ENCODE measurements at regions not wholly inside any gene's neighbourhood (a gene's known extent, or its start where the extent isn't known, plus 50 kb on each side); places are given as distances from the start of the nearest gene placed in this dataset.

DNA sequence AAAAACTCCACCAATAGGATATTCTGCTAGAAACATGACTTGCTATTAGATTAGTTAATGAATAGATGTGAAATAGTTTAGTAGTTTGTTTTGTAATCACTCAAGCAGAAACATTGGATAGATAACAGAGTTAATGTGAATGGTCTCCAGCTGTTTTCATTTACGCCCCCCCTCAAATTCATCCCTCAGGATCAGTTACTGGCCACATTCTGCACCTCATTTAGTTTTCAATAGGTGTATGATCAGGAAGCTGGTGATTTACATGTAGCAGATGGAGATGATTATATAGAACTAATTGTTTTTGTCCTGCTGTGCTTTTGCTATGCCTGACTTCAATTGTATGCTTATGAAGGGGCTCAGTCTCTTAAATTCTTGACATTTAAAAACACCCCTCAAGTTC lies 759.0 kb downstream of the SLITRK6 start:
- no peak overlapping the region for H2AK5ac ChIP-seq (ENCODE audit: low read depth, low read length)
- H3K36me3 ChIP-seq (ENCODE audit: control insufficient read depth, insufficient read depth, low read length) = no peaks in the 10 kb centered on the region
- no peaks in the 10 kb centered on the region for H3K9me3 ChIP-seq (ENCODE audit: control insufficient read depth, insufficient read depth, low read length)
- WGBS, 2 experiments (ENCODE audit: extremely low coverage in 2 of 2, insufficient read length in 1 of 2) = no CpG with 5 or more reads among the region's 1 CpG
- no peak overlapping the region for H3K27ac ChIP-seq (ENCODE audit: insufficient read depth, low read length)
- no peak overlapping the region for H4K5ac ChIP-seq (ENCODE audit: low read depth, low read length)
- in situ Hi-C loops (cut with MboI; ENCODE audit: low sequenced_read_pairs) = no loop called here
- no peak overlapping the region for H2BK15ac ChIP-seq (ENCODE audit: low read depth, low read length)
- H3K23ac ChIP-seq (ENCODE audit: low read depth, low read length) = no peak overlapping the region
- BruUV-seq (replicated peaks) = no TSS peak
- no peak overlapping the region for H4K8ac ChIP-seq (ENCODE audit: low read depth in 2 of 2, low read length in 2 of 2)
- TF ChIP-seq FOS (IDR thresholded peaks at IDR 0.05; ENCODE audit: low read depth, low read length) (no peak), RCOR1 (IDR thresholded peaks at IDR 0.05; ENCODE audit: insufficient replicate concordance, low read length) (no peak), MXI1 (IDR thresholded peaks at IDR 0.05; ENCODE audit: borderline replicate concordance, low read depth, low read length) (no peak), RFX5 (IDR thresholded peaks at IDR 0.05; ENCODE audit: low read depth, low read length) (no peak), BHLHE40 (IDR thresholded peaks at IDR 0.05; ENCODE audit: low read depth, low read length) (no peak), SMC3 (IDR thresholded peaks at IDR 0.05; ENCODE audit: low read depth, low read length) (no peak), CEBPB (IDR thresholded peaks at IDR 0.05; ENCODE audit: low read depth, low read length) (no peak), NFE2L2 (IDR thresholded peaks at IDR 0.05; ENCODE audit: low read depth, low read length) (no peak)
- TF ChIP-seq, protein P1, sequence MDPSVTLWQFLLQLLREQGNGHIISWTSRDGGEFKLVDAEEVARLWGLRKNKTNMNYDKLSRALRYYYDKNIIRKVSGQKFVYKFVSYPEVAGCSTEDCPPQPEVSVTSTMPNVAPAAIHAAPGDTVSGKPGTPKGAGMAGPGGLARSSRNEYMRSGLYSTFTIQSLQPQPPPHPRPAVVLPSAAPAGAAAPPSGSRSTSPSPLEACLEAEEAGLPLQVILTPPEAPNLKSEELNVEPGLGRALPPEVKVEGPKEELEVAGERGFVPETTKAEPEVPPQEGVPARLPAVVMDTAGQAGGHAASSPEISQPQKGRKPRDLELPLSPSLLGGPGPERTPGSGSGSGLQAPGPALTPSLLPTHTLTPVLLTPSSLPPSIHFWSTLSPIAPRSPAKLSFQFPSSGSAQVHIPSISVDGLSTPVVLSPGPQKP (IDR thresholded peaks at IDR 0.05; ENCODE audit: borderline replicate concordance, low read depth, low read length) = no peak
- TF ChIP-seq, protein P2, sequence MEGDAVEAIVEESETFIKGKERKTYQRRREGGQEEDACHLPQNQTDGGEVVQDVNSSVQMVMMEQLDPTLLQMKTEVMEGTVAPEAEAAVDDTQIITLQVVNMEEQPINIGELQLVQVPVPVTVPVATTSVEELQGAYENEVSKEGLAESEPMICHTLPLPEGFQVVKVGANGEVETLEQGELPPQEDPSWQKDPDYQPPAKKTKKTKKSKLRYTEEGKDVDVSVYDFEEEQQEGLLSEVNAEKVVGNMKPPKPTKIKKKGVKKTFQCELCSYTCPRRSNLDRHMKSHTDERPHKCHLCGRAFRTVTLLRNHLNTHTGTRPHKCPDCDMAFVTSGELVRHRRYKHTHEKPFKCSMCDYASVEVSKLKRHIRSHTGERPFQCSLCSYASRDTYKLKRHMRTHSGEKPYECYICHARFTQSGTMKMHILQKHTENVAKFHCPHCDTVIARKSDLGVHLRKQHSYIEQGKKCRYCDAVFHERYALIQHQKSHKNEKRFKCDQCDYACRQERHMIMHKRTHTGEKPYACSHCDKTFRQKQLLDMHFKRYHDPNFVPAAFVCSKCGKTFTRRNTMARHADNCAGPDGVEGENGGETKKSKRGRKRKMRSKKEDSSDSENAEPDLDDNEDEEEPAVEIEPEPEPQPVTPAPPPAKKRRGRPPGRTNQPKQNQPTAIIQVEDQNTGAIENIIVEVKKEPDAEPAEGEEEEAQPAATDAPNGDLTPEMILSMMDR (conservative IDR thresholded peaks at IDR 0.05; ENCODE audit: low read depth, low read length) = no peak
- TF ChIP-seq, protein P3, sequence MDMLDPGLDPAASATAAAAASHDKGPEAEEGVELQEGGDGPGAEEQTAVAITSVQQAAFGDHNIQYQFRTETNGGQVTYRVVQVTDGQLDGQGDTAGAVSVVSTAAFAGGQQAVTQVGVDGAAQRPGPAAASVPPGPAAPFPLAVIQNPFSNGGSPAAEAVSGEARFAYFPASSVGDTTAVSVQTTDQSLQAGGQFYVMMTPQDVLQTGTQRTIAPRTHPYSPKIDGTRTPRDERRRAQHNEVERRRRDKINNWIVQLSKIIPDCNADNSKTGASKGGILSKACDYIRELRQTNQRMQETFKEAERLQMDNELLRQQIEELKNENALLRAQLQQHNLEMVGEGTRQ (IDR thresholded peaks at IDR 0.05; ENCODE audit: low read depth, low read length) = no peak
- H3K9me1 ChIP-seq (ENCODE audit: insufficient read depth, low read length) = no peaks in the 10 kb centered on the region; the same call in 1 of the 2 replicates
- intact Hi-C loops (cut with micrococcal nuclease) = no loop called here
- H3K14ac ChIP-seq (replicated peaks; ENCODE audit: low read depth, low read length) = no peak overlapping the region
- H3K4me3 ChIP-seq (ENCODE audit: insufficient read depth, low read depth, low read length) = no peak overlapping the region
- no peak overlapping the region for H2AK9ac ChIP-seq (replicated peaks; ENCODE audit: low read depth, low read length, poor library complexity)
- H3K79me1 ChIP-seq (ENCODE audit: low read depth in 1 of 2, low read length in 2 of 2) = no peaks in the 10 kb centered on the region
- H2BK120ac ChIP-seq (ENCODE audit: low read depth, low read length) = no peak overlapping the region
- no peak overlapping the region for H3K9ac ChIP-seq (ENCODE audit: low read depth, low read length)
- no peak overlapping the region for H3K18ac ChIP-seq (ENCODE audit: low read depth, low read length)
- no peaks in the 10 kb centered on the region for H3K4me1 ChIP-seq (ENCODE audit: control insufficient read depth, insufficient read depth, low read length)
- ChIA-PET CTCF (no interaction called here), POLR2A (ENCODE audit: unreplicated experiment) (no interaction called here)
- no peak overlapping the region for H2BK5ac ChIP-seq (ENCODE audit: low read depth, low read length, poor library complexity, severe bottlenecking)
- no peak overlapping the region for H2BK20ac ChIP-seq (ENCODE audit: low read depth, low read length)
- H3K56ac ChIP-seq (ENCODE audit: extremely low read depth, insufficient read depth, low read length) = no peak overlapping the region
- no peak for DNase-seq
- no peak overlapping the region for H4K91ac ChIP-seq (ENCODE audit: insufficient read depth, low read depth, low read length)
- H3K4ac ChIP-seq (ENCODE audit: low read depth, low read length) = no peak overlapping the region
- no peaks in the 10 kb centered on the region for H3K27me3 ChIP-seq (ENCODE audit: control insufficient read depth, insufficient read depth, low read length)
- no peak overlapping the region for H3K4me2 ChIP-seq (ENCODE audit: low read depth, low read length)
- H4K20me1 ChIP-seq (ENCODE audit: insufficient read depth, low read length) = no peaks in the 10 kb centered on the region
- dilution Hi-C loops (cut with HindIII; ENCODE audit: low sequenced_read_pairs, unreplicated experiment) = no loop called here
- no peak for ATAC-seq (ENCODE audit: low read depth)
- H2AFZ ChIP-seq (replicated peaks; ENCODE audit: low read length, poor library complexity) = no peak overlapping the region

Data from IMR-90 (cell line).